ENCODE measurements at regions not wholly inside any gene's neighbourhood (a gene's known extent, or its start where the extent isn't known, plus 50 kb on each side); places are given as distances from the start of the nearest gene placed in this dataset.
A peak's percentile ranks its signal among the peaks of the same experiment; 100 is the strongest.

GRCh38 chr4:120353235-120353634 is 286.6 kb upstream of the MAD2L1 start:
- no peaks in the 10 kb centered on the region for H3F3A ChIP-seq (replicated peaks; ENCODE audit: low read depth)
- peak overlapping the region; percentile 11; the same call in 1 of the 2 replicates for H2AFZ ChIP-seq
- DNase-seq (ENCODE audit: low spot score) (no peak), ATAC-seq (no peak)
- no peak overlapping the region for H3K4me3 ChIP-seq
- H3K4me1 Mint-ChIP-seq, result no peaks in the 10 kb centered on the region; the same call in 1 of the 3 replicates
- TF ChIP-seq JUNB (IDR thresholded peaks at IDR 0.05; ENCODE audit: unreplicated experiment) (no peak), CREB1 (CRISPR knock-in tag; IDR thresholded peaks at IDR 0.05; ENCODE audit: low read depth) (no peak), NANOG (IDR thresholded peaks at IDR 0.05; ENCODE audit: borderline replicate concordance) (no peak), ZNF462 (CRISPR knock-in tag; IDR thresholded peaks at IDR 0.05) (no peak)
- no peaks in the 10 kb centered on the region for H3K9me2 ChIP-seq (ENCODE audit: insufficient read depth)
- H4K20me1 ChIP-seq (replicated peaks; ENCODE audit: insufficient read depth), result no peaks in the 10 kb centered on the region
- H3K36me3 Mint-ChIP-seq (ENCODE audit: low read depth), result no peaks in the 10 kb centered on the region
- no peaks in the 10 kb centered on the region for H3K9me3 Mint-ChIP-seq
- H3K27me3 ChIP-seq (ENCODE audit: insufficient read depth), result no peaks in the 10 kb centered on the region
- H3K36me3 ChIP-seq (ENCODE audit: insufficient read depth), result no peaks in the 10 kb centered on the region
- peaks cover 2% of the 10 kb centered on the region for H3K27me3 Mint-ChIP-seq (ENCODE audit: insufficient read depth, low read depth, poor library complexity)
- no peaks in the 10 kb centered on the region for H3K79me2 ChIP-seq (replicated peaks; ENCODE audit: insufficient read depth)
- no peak overlapping the region for H3K27ac ChIP-seq (ENCODE audit: low read depth)
- no peak overlapping the region for H3K27ac Mint-ChIP-seq
- H3K4me1 ChIP-seq (ENCODE audit: insufficient read depth), result no peaks in the 10 kb centered on the region
- no peak overlapping the region for H3K4me3 Mint-ChIP-seq
- H3K4me2 ChIP-seq, result no peak overlapping the region

- Histone ChIP-seq H3K27ac (ENCODE audit: low read depth) (no peak overlapping the region), H3F3A (replicated peaks; ENCODE audit: low read depth) (no peaks in the 10 kb centered on the region), H3K27me3 (ENCODE audit: insufficient read depth) (no peaks in the 10 kb centered on the region), H4K20me1 (replicated peaks; ENCODE audit: insufficient read depth) (no peaks in the 10 kb centered on the region), H3K4me2 (no peak overlapping the region), H3K9me2 (ENCODE audit: insufficient read depth) (no peaks in the 10 kb centered on the region), H3K36me3 (ENCODE audit: insufficient read depth) (no peaks in the 10 kb centered on the region), H3K4me3 (no peak overlapping the region), H2AFZ (no peak overlapping the region), H3K79me2 (replicated peaks; ENCODE audit: insufficient read depth) (no peaks in the 10 kb centered on the region), H3K4me1 (ENCODE audit: insufficient read depth) (no peaks in the 10 kb centered on the region)
- ATAC-seq, result no peak
- Mint-ChIP-seq H3K4me1 (no peaks in the 10 kb centered on the region; the same call in 1 of the 3 replicates), H3K9me3 (no peaks in the 10 kb centered on the region), H3K27me3 (ENCODE audit: insufficient read depth, low read depth, poor library complexity) (peaks cover 2% of the 10 kb centered on the region), H3K36me3 (ENCODE audit: low read depth) (no peaks in the 10 kb centered on the region), H3K4me3 (no peak overlapping the region), H3K27ac (no peak overlapping the region)
- DNase-seq (ENCODE audit: low spot score), result no peak
- TF ChIP-seq CTCF (conservative IDR thresholded peaks at IDR 0.05; ENCODE audit: low read depth in 2 of 2) (no peak), EZH2phosphoT487 (IDR thresholded peaks at IDR 0.05; ENCODE audit: unreplicated experiment) (no peak)
Measured at GRCh38 chr4:120352739-120353138, 286.1 kb upstream of the MAD2L1 start.
